ENCODE measurements at regions not wholly inside any gene's neighbourhood (a gene's known extent, or its start where the extent isn't known, plus 50 kb on each side); places are given as distances from the start of the nearest gene placed in this dataset.

- peaks cover 0 to 4% (median 0%) of the 10 kb centered on the region in 3 donors for H3K9me3 ChIP-seq (ENCODE audit: control insufficient read depth in 3 of 3, low read length in 3 of 3)
- no peaks in the 10 kb centered on the region for H3K36me3 ChIP-seq (ENCODE audit: control insufficient read depth in 3 of 3, insufficient read depth in 3 of 3, low read length in 3 of 3)
- no peak overlapping the region for H3K27ac ChIP-seq (ENCODE audit: low read depth, low read length)
- H3K27me3 ChIP-seq (ENCODE audit: control insufficient read depth in 3 of 3, insufficient read depth in 3 of 3, low read length in 3 of 3), result no peaks in the 10 kb centered on the region
- H3K4me3 ChIP-seq (ENCODE audit: low read length in 3 of 3), result no peak overlapping the region
- no peaks in the 10 kb centered on the region for H3K4me1 ChIP-seq (ENCODE audit: control insufficient read depth in 3 of 3, insufficient read depth in 3 of 3, low read length in 3 of 3)
- H3K9ac ChIP-seq (ENCODE audit: low read depth in 1 of 3, low read length in 3 of 3), result no peak overlapping the region
These were observed 871.8 kb upstream of the CHAC2 start for GRCh38 chr2:52895726-52896340.

GRCh38 chr2:52886556-52886955 is 881.0 kb upstream of the CHAC2 start:
- no peaks in the 10 kb centered on the region for H3K27me3 ChIP-seq (ENCODE audit: control insufficient read depth in 3 of 3, insufficient read depth in 3 of 3, low read length in 3 of 3)
- H3K9ac ChIP-seq (ENCODE audit: low read depth in 1 of 3, low read length in 3 of 3), result no peak overlapping the region
- H3K36me3 ChIP-seq (ENCODE audit: control insufficient read depth in 3 of 3, insufficient read depth in 3 of 3, low read length in 3 of 3), result no peaks in the 10 kb centered on the region
- no peak overlapping the region for H3K27ac ChIP-seq (ENCODE audit: low read depth, low read length)
- H3K9me3 ChIP-seq (ENCODE audit: control insufficient read depth in 3 of 3, low read length in 3 of 3), result no peaks in the 10 kb centered on the region
- H3K4me3 ChIP-seq (ENCODE audit: low read length in 3 of 3), result no peak overlapping the region
- H3K4me1 ChIP-seq (ENCODE audit: control insufficient read depth in 3 of 3, insufficient read depth in 3 of 3, low read length in 3 of 3), result no peaks in the 10 kb centered on the region

DNA sequence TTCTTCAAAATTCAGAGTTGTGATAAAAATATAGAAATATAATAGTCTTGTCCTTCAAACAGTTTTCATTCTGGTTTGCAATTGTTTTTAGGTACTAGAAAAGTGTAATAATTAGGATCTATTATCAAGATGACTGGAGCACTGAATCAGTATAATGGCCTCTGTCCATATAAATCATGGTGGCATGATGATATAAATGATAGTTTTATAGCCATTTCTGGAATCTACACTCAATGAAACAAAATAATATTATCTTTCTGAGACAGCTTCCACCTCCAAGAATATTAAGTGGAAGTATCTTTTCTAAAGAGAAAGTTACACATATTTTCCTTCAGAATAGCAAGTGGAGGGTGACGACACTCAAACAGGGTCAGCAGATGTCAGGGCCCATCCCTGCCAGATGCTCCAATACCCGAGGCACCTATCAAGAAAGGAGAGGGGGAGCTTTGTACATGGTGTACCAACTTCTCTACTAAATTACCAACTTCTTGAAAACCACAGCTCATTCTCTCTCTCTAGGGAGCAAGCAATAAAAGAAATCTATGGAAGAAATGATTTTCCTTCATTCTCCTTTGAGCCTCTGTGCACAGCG is 882.7 kb upstream of the CHAC2 start:
- no peak overlapping the region for H3K27ac ChIP-seq (ENCODE audit: low read depth, low read length)
- no peaks in the 10 kb centered on the region for H3K27me3 ChIP-seq (ENCODE audit: control insufficient read depth in 3 of 3, insufficient read depth in 3 of 3, low read length in 3 of 3)
- no peaks in the 10 kb centered on the region for H3K9me3 ChIP-seq (ENCODE audit: control insufficient read depth in 3 of 3, low read length in 3 of 3)
- no peaks in the 10 kb centered on the region for H3K4me1 ChIP-seq (ENCODE audit: control insufficient read depth in 3 of 3, insufficient read depth in 3 of 3, low read length in 3 of 3)
- H3K4me3 ChIP-seq (ENCODE audit: low read length in 3 of 3), result no peak overlapping the region
- H3K36me3 ChIP-seq (ENCODE audit: control insufficient read depth in 3 of 3, insufficient read depth in 3 of 3, low read length in 3 of 3), result no peaks in the 10 kb centered on the region
- H3K9ac ChIP-seq (ENCODE audit: low read depth in 1 of 3, low read length in 3 of 3), result no peak overlapping the region

GRCh38 chr2:52882974-52883373 is 884.6 kb upstream of the CHAC2 start:
- H3K4me3 ChIP-seq (ENCODE audit: low read length in 3 of 3), result no peak overlapping the region
- no peaks in the 10 kb centered on the region for H3K4me1 ChIP-seq (ENCODE audit: control insufficient read depth in 3 of 3, insufficient read depth in 3 of 3, low read length in 3 of 3)
- no peaks in the 10 kb centered on the region for H3K36me3 ChIP-seq (ENCODE audit: control insufficient read depth in 3 of 3, insufficient read depth in 3 of 3, low read length in 3 of 3)
- H3K27ac ChIP-seq (ENCODE audit: low read depth, low read length), result no peak overlapping the region
- H3K9me3 ChIP-seq (ENCODE audit: control insufficient read depth in 3 of 3, low read length in 3 of 3), result no peaks in the 10 kb centered on the region
- H3K9ac ChIP-seq (ENCODE audit: low read depth in 1 of 3, low read length in 3 of 3), result no peak overlapping the region
- H3K27me3 ChIP-seq (ENCODE audit: control insufficient read depth in 3 of 3, insufficient read depth in 3 of 3, low read length in 3 of 3), result no peaks in the 10 kb centered on the region

DNA sequence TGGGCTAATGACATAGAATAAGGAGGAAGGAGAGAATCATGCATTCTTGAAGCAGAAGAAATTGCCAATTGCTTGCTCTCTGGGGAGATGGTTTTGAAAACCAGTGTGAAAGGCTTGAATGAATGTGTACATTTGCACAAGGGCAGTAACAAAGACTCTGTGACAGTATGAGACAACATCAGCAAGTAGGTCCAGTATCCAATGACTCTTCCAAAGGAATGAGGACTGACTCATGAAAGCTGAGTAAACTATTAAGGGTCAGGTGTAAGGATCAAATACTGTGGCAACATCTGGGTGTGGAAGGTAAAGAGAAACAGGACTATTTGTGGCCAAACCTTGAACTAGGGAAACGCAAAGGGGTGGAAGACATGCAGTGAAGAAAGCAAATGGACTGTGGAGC is 886.0 kb upstream of the CHAC2 start:
- no peak overlapping the region for H3K9ac ChIP-seq (ENCODE audit: low read depth in 1 of 3, low read length in 3 of 3)
- no peaks in the 10 kb centered on the region for H3K9me3 ChIP-seq (ENCODE audit: control insufficient read depth in 3 of 3, low read length in 3 of 3)
- H3K27ac ChIP-seq (ENCODE audit: low read depth, low read length), result no peak overlapping the region
- H3K4me1 ChIP-seq (ENCODE audit: control insufficient read depth in 3 of 3, insufficient read depth in 3 of 3, low read length in 3 of 3), result no peaks in the 10 kb centered on the region
- H3K4me3 ChIP-seq (ENCODE audit: low read length in 3 of 3), result no peak overlapping the region
- no peaks in the 10 kb centered on the region for H3K36me3 ChIP-seq (ENCODE audit: control insufficient read depth in 3 of 3, insufficient read depth in 3 of 3, low read length in 3 of 3)
- H3K27me3 ChIP-seq (ENCODE audit: control insufficient read depth in 3 of 3, insufficient read depth in 3 of 3, low read length in 3 of 3), result no peaks in the 10 kb centered on the region

DNA sequence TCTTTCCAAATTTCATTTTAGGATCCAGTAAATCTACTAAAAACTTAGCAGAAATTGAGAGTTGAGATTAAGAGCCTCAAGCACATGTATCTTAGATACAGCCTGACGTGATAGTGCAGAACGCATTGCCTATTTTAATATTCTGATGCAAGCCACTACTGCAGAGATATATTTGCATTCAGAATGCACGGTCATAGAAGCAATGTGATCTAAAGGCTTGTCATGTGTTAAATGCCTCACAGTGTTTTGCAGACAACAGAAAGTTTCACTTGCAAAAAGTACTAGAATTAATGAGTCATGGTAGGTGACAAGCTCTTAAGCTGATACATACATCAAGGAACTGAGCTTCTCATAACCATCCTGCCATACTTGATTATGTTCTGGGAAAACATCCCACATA is 886.7 kb upstream of the CHAC2 start:
- H3K27me3 ChIP-seq (ENCODE audit: control insufficient read depth in 3 of 3, insufficient read depth in 3 of 3, low read length in 3 of 3), result no peaks in the 10 kb centered on the region
- H3K9ac ChIP-seq (ENCODE audit: low read depth in 1 of 3, low read length in 3 of 3), result no peak overlapping the region
- H3K4me3 ChIP-seq (ENCODE audit: low read length in 3 of 3), result no peak overlapping the region

DNA sequence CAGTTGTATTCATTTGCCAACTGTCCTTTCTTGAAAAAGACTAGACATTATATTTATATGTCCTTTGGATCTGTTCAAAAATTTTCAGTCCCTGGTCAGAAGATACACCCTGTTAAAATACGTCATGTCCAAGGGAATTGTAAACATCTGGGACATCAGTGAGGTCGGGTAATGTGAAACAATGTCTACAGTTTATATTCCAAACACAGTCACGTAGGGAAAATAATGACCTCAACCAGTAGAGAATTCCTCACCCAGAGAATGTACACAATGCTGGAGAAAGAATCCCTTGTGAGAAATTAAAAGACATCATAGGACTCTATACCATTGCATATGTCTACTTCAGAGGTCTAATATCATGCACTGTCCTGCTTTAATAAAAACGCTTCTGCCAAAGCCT is 888.0 kb upstream of the CHAC2 start:
- Histone ChIP-seq H3K36me3 (ENCODE audit: control insufficient read depth in 3 of 3, insufficient read depth in 3 of 3, low read length in 3 of 3) (no peaks in the 10 kb centered on the region), H3K27ac (ENCODE audit: low read depth, low read length) (no peak overlapping the region), H3K4me3 (ENCODE audit: low read length in 3 of 3) (no peak overlapping the region), H3K9ac (ENCODE audit: low read depth in 1 of 3, low read length in 3 of 3) (no peak overlapping the region), H3K27me3 (ENCODE audit: control insufficient read depth in 3 of 3, insufficient read depth in 3 of 3, low read length in 3 of 3) (no peaks in the 10 kb centered on the region), H3K9me3 (ENCODE audit: control insufficient read depth in 3 of 3, low read length in 3 of 3) (no peaks in the 10 kb centered on the region), H3K4me1 (ENCODE audit: control insufficient read depth in 3 of 3, insufficient read depth in 3 of 3, low read length in 3 of 3) (no peaks in the 10 kb centered on the region)

More for the DNA sequence above, 886.7 kb upstream of the CHAC2 start:
- Histone ChIP-seq H3K27ac (ENCODE audit: low read depth, low read length) (no peak overlapping the region), H3K36me3 (ENCODE audit: control insufficient read depth in 3 of 3, insufficient read depth in 3 of 3, low read length in 3 of 3) (no peaks in the 10 kb centered on the region), H3K4me1 (ENCODE audit: control insufficient read depth in 3 of 3, insufficient read depth in 3 of 3, low read length in 3 of 3) (no peaks in the 10 kb centered on the region), H3K9me3 (ENCODE audit: control insufficient read depth in 3 of 3, low read length in 3 of 3) (no peaks in the 10 kb centered on the region)

- no peaks in the 10 kb centered on the region for H3K9me3 ChIP-seq (ENCODE audit: control insufficient read depth in 3 of 3, low read length in 3 of 3)
- no peaks in the 10 kb centered on the region for H3K36me3 ChIP-seq (ENCODE audit: control insufficient read depth in 3 of 3, insufficient read depth in 3 of 3, low read length in 3 of 3)
- H3K4me1 ChIP-seq (ENCODE audit: control insufficient read depth in 3 of 3, insufficient read depth in 3 of 3, low read length in 3 of 3), result no peaks in the 10 kb centered on the region
- H3K4me3 ChIP-seq (ENCODE audit: low read length in 3 of 3), result no peak overlapping the region
- H3K27ac ChIP-seq (ENCODE audit: low read depth, low read length), result no peak overlapping the region
- H3K9ac ChIP-seq (ENCODE audit: low read depth in 1 of 3, low read length in 3 of 3), result no peak overlapping the region
- no peaks in the 10 kb centered on the region for H3K27me3 ChIP-seq (ENCODE audit: control insufficient read depth in 3 of 3, insufficient read depth in 3 of 3, low read length in 3 of 3)
These were observed 889.9 kb upstream of the CHAC2 start for GRCh38 chr2:52877703-52878102.

GRCh38 chr2:52874466-52875106 is 893.0 kb upstream of the CHAC2 start:
- no peaks in the 10 kb centered on the region for H3K27me3 ChIP-seq (ENCODE audit: control insufficient read depth in 3 of 3, insufficient read depth in 3 of 3, low read length in 3 of 3)
- H3K4me1 ChIP-seq (ENCODE audit: control insufficient read depth in 3 of 3, insufficient read depth in 3 of 3, low read length in 3 of 3), result no peaks in the 10 kb centered on the region
- no peak overlapping the region for H3K9ac ChIP-seq (ENCODE audit: low read depth in 1 of 3, low read length in 3 of 3)
- H3K4me3 ChIP-seq (ENCODE audit: low read length in 3 of 3), result no peak overlapping the region
- H3K9me3 ChIP-seq (ENCODE audit: control insufficient read depth in 3 of 3, low read length in 3 of 3), result no peaks in the 10 kb centered on the region
- H3K36me3 ChIP-seq (ENCODE audit: control insufficient read depth in 3 of 3, insufficient read depth in 3 of 3, low read length in 3 of 3), result no peaks in the 10 kb centered on the region
- H3K27ac ChIP-seq (ENCODE audit: low read depth, low read length), result no peak overlapping the region

DNA sequence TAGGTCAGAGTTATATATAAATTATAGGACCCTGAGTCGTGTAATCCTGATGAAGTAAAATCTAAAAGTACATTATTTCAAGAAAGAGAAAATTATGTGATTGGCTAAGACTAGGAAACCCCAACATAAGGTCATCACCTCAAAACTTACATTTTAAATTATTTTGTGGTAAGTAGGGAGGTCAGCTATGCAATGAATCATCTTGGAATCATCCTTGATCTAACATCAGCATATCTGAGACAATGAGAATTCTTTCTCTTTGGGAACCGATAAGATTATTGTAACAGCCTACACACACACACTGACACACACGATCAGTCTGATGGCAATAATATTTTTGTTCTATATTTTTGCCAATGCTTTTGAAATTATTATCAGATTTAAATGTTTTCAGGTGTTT is 904.8 kb upstream of the CHAC2 start:
- Histone ChIP-seq H3K36me3 (ENCODE audit: control insufficient read depth in 3 of 3, insufficient read depth in 3 of 3, low read length in 3 of 3) (no peaks in the 10 kb centered on the region), H3K4me3 (ENCODE audit: low read length in 3 of 3) (no peak overlapping the region), H3K27me3 (ENCODE audit: control insufficient read depth in 3 of 3, insufficient read depth in 3 of 3, low read length in 3 of 3) (no peaks in the 10 kb centered on the region), H3K9me3 (ENCODE audit: control insufficient read depth in 3 of 3, low read length in 3 of 3) (no peaks in the 10 kb centered on the region), H3K27ac (ENCODE audit: low read depth, low read length) (no peak overlapping the region), H3K4me1 (ENCODE audit: control insufficient read depth in 3 of 3, insufficient read depth in 3 of 3, low read length in 3 of 3) (peaks cover 0 to 4% (median 0%) of the 10 kb centered on the region in 3 donors), H3K9ac (ENCODE audit: low read depth in 1 of 3, low read length in 3 of 3) (no peak overlapping the region)
